Activated B cell treated with CpG ODN at 0.5 μM for 24 hours (primary cell): ENCODE measurements at regions not wholly inside any gene's neighbourhood (a gene's known extent, or its start where the extent isn't known, plus 50 kb on each side); places are given as distances from the start of the nearest gene placed in this dataset.

Source experiments
- ATAC-seq: fragments of 200-7000 bp; cut with Tn5 transposase; one replicate; pipeline ENCODE4 v1.10.0; 2021; ENCODE audit warnings: low read depth, mild to moderate bottlenecking, moderate library complexity
- CTCF ChIA-PET: fragments of 350-600 bp; sonication (Branson Sonifier 250); formaldehyde crosslinking; loops from one replicate; lab custom pipeline; 2021; ENCODE audit warnings: antibody characterized with exemption; lab: Charles Lee
- POLR2A ChIA-PET: fragments of 350-600 bp; sonication (Branson Sonifier 250); formaldehyde crosslinking; loops from one replicate; lab custom pipeline; 2021; ENCODE audit warnings: antibody characterized with exemption; lab: Charles Lee
- DNase-seq: peaks from one replicate; pipeline ENCODE4 v3.0.0; 2022
- H3K27ac Mint-ChIP-seq: one replicate; pipeline ENCODE4 v1.8.0; 2020; ENCODE audit warnings: mixed read lengths
- H3K27me3 Mint-ChIP-seq: one replicate; pipeline ENCODE4 v1.8.0; 2021; ENCODE audit warnings: mixed read lengths
- H3K36me3 Mint-ChIP-seq: one replicate; pipeline ENCODE4 v1.8.0; 2021; ENCODE audit warnings: low read depth, mixed read lengths
- H3K4me1 Mint-ChIP-seq: one replicate; pipeline ENCODE4 v1.8.0; 2021; ENCODE audit warnings: mixed read lengths
- H3K4me3 Mint-ChIP-seq: one replicate; pipeline ENCODE4 v1.8.0; 2020; ENCODE audit warnings: mild to moderate bottlenecking, mixed read lengths
- H3K9me3 Mint-ChIP-seq: one replicate; pipeline ENCODE4 v1.8.0; 2020; ENCODE audit warnings: mixed read lengths
- CTCF ChIP-seq: fragments of 200-600 bp; IDR thresholded peaks from one replicate; pipeline ENCODE4 v1.8.0; 2022; ENCODE audit warnings: antibody characterized with exemption, mild to moderate bottlenecking
- intact Hi-C: fragments of 100-400 bp; cut with micrococcal nuclease; formaldehyde crosslinking; loops from one replicate; pipeline ENCODE4 v1.15.1; 2024

GRCh38 chr14:101445278-101445677 lies 116.0 kb upstream of the DIO3 start:
- DNase-seq (no peak), ATAC-seq (no peak)
- Mint-ChIP-seq H3K4me1 (no peaks in the 10 kb centered on the region), H3K9me3 (no peaks in the 10 kb centered on the region), H3K27ac (no peak overlapping the region), H3K4me3 (no peak overlapping the region), H3K27me3 (peaks cover 14% of the 10 kb centered on the region), H3K36me3 (no peaks in the 10 kb centered on the region)
- ChIA-PET CTCF (no interaction called here), POLR2A (no interaction called here)
- intact Hi-C loops: no loop called here
- no peak for TF ChIP-seq CTCF

GRCh38 chr14:101446387-101446969 lies 114.8 kb upstream of the DIO3 start:
- H3K36me3 Mint-ChIP-seq: no peaks in the 10 kb centered on the region
- intact Hi-C loops: no loop called here
- H3K4me3 Mint-ChIP-seq: no peak overlapping the region
- TF ChIP-seq CTCF: no peak
- no peak overlapping the region for H3K27ac Mint-ChIP-seq
- DNase-seq (no peak), ATAC-seq (no peak)
- POLR2A ChIA-PET: no interaction called here
- H3K27me3 Mint-ChIP-seq: peaks cover 18% of the 10 kb centered on the region
- H3K9me3 Mint-ChIP-seq: no peaks in the 10 kb centered on the region
- CTCF ChIA-PET: no interaction called here
- no peaks in the 10 kb centered on the region for H3K4me1 Mint-ChIP-seq

- POLR2A ChIA-PET: no interaction called here
- Mint-ChIP-seq H3K27me3 (peaks cover 21% of the 10 kb centered on the region), H3K27ac (no peak overlapping the region), H3K4me3 (no peak overlapping the region), H3K36me3 (no peaks in the 10 kb centered on the region), H3K4me1 (no peaks in the 10 kb centered on the region), H3K9me3 (no peaks in the 10 kb centered on the region)
- CTCF ChIA-PET: no interaction called here
- intact Hi-C loops: no loop called here
- no peak for TF ChIP-seq CTCF
- ATAC-seq (no peak), DNase-seq (no peak)
These were observed 112.2 kb upstream of the DIO3 start for GRCh38 chr14:101449114-101449513.

GRCh38 chr14:101451166-101451565 lies 110.1 kb upstream of the DIO3 start:
- TF ChIP-seq CTCF: no peak
- intact Hi-C loops: no loop called here
- no peak for ATAC-seq
- DNase-seq: no peak
- Mint-ChIP-seq H3K9me3 (no peaks in the 10 kb centered on the region), H3K27me3 (peaks cover 36% of the 10 kb centered on the region), H3K36me3 (no peaks in the 10 kb centered on the region), H3K27ac (no peak overlapping the region), H3K4me1 (no peaks in the 10 kb centered on the region), H3K4me3 (no peak overlapping the region)
- ChIA-PET POLR2A (no interaction called here), CTCF (no interaction called here)

GRCh38 chr14:101453225-101453624 lies 108.1 kb upstream of the DIO3 start:
- ChIA-PET CTCF (no interaction called here), POLR2A (no interaction called here)
- no peak for TF ChIP-seq CTCF
- H3K27ac Mint-ChIP-seq: no peak overlapping the region
- DNase-seq: no peak
- no peak overlapping the region for H3K4me3 Mint-ChIP-seq
- no peak for ATAC-seq
- H3K4me1 Mint-ChIP-seq: peaks cover 4% of the 10 kb centered on the region
- peaks cover 44% of the 10 kb centered on the region for H3K27me3 Mint-ChIP-seq
- H3K36me3 Mint-ChIP-seq: no peaks in the 10 kb centered on the region
- H3K9me3 Mint-ChIP-seq: no peaks in the 10 kb centered on the region
- intact Hi-C loops: no loop called here
